AG04450 (cell line): ENCODE measurements at regions not wholly inside any gene's neighbourhood (a gene's known extent, or its start where the extent isn't known, plus 50 kb on each side); places are given as distances from the start of the nearest gene placed in this dataset.

ENCODE experiments used
- CTCF ChIA-PET: fragments of 300-600, 350-600 bp; formaldehyde crosslinking; extraction: SDS; loops from one replicate; lab custom pipeline; 2022; ENCODE audit warnings: antibody characterized with exemption, inconsistent platforms; lab: Charles Lee
- POLR2A ChIA-PET: fragments of 350-600 bp; formaldehyde crosslinking; extraction: SDS; loops from one replicate; lab custom pipeline; 2021; ENCODE audit warnings: antibody characterized with exemption, inconsistent platforms; lab: Yijun Ruan, JAX
- DNase-seq: peaks from one replicate; pipeline ENCODE4 v3.0.0-alpha.2; 2011; ENCODE audit warnings: low read depth, low spot score
- H3K27ac ChIP-seq: one replicate; pipeline ENCODE4 v1.5.1; 2012; ENCODE audit warnings: low read depth, low read length, control low read depth
- H3K27me3 ChIP-seq: one replicate; pipeline ENCODE4 v1.6.0; 2012; ENCODE audit warnings: low read length; ENCODE audit not compliant: control insufficient read depth, insufficient read depth
- H3K4me3 ChIP-seq: 2 replicates; pipeline ENCODE4 v1.5.1; 2011; ENCODE audit warnings: mild to moderate bottlenecking, low read depth, low read length, control low read depth
- H3K9me3 ChIP-seq: 2 replicates; pipeline ENCODE4 v1.5.1; 2012; ENCODE audit warnings: low read length; ENCODE audit not compliant: control insufficient read depth, insufficient read depth
- TF ChIP-seq, protein P1 (sequence below): IDR thresholded peaks from 2 replicates; pipeline ENCODE4 v1.5.1; 2011; ENCODE audit warnings: low read depth, low read length, control low read depth, inconsistent platforms

DNA sequence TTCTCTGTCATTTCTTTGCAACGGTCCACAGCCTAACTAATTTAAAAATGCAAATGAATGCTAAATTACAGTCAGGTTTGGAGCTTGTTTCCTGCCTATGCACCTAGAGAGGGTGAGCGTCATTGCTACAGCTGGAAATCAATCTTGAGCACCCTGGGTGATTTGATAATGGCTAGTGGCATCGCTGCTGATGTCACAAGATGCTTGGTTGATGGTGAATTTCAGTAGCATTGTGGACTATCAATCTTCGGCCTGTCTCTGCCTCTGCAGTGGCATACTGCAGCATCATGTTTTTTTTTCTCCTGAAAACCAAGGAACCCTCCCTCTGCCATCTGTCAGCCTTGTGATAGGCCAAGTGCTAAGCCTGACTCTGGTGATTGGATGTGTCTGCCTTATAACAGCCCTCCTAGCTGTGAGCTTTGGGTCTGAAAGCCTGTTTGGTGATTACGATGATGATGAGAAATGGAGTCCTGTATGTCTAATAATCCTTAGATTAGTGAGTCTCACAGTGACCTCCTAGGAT, 75.3 kb downstream of the NMUR2 start:
- ChIA-PET POLR2A (no interaction called here), CTCF (no interaction called here)
- no peak for DNase-seq
- no peak overlapping the region for H3K27ac ChIP-seq
- H3K9me3 ChIP-seq: no peaks in the 10 kb centered on the region
- H3K4me3 ChIP-seq: no peak overlapping the region
- H3K27me3 ChIP-seq: no peaks in the 10 kb centered on the region
- TF ChIP-seq, protein P1, sequence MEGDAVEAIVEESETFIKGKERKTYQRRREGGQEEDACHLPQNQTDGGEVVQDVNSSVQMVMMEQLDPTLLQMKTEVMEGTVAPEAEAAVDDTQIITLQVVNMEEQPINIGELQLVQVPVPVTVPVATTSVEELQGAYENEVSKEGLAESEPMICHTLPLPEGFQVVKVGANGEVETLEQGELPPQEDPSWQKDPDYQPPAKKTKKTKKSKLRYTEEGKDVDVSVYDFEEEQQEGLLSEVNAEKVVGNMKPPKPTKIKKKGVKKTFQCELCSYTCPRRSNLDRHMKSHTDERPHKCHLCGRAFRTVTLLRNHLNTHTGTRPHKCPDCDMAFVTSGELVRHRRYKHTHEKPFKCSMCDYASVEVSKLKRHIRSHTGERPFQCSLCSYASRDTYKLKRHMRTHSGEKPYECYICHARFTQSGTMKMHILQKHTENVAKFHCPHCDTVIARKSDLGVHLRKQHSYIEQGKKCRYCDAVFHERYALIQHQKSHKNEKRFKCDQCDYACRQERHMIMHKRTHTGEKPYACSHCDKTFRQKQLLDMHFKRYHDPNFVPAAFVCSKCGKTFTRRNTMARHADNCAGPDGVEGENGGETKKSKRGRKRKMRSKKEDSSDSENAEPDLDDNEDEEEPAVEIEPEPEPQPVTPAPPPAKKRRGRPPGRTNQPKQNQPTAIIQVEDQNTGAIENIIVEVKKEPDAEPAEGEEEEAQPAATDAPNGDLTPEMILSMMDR: no peak

DNA sequence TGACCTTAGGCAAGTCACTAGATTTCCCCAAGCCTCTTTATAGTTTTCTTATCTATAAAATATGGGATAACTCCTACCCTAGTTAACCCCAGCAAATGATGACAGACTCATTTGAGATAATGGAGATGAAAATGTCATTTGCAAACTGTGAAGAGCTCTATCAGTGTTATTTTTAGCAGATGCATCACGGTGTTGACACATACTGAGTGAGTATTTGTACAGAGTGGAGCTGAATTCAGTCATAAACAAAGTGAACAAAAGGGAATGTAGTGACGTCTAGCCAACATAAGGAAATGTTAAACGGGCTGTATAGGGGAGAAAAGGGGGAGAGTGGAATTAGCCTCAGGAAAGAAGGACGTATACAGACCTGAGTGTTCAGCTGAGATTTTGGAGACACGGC, 75.9 kb downstream of the NMUR2 start:
- Histone ChIP-seq H3K9me3 (no peaks in the 10 kb centered on the region), H3K27me3 (no peaks in the 10 kb centered on the region), H3K27ac (no peak overlapping the region), H3K4me3 (no peak overlapping the region)
- TF ChIP-seq, protein P1: no peak
- ChIA-PET CTCF (no interaction called here), POLR2A (no interaction called here)
- no peak for DNase-seq

DNA sequence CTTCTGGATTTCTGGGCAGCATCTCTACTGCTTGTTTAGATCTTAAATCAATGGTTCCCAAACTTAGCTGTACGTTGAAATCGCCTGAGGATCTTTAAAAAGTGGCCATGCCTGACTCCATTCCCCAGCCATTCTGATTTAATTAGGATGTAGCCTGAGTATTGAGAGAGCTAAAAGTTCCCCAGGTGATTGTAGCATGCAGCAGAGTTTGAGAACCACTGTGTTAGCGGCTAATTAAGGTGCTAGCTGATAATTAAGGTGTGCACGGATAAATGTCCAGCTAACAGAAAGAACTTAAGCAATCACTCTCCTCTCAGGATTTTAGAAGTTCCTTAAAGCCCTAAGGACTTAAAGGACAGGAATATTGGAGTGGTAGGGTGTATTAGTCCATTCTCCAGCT, 89.1 kb downstream of the NMUR2 start:
- no peaks in the 10 kb centered on the region for H3K27me3 ChIP-seq
- no peaks in the 10 kb centered on the region for H3K9me3 ChIP-seq
- no peak overlapping the region for H3K4me3 ChIP-seq
- no peak overlapping the region for H3K27ac ChIP-seq
- POLR2A ChIA-PET: no interaction called here
- CTCF ChIA-PET: no interaction called here
- TF ChIP-seq, protein P1: no peak
- DNase-seq: no peak

DNA sequence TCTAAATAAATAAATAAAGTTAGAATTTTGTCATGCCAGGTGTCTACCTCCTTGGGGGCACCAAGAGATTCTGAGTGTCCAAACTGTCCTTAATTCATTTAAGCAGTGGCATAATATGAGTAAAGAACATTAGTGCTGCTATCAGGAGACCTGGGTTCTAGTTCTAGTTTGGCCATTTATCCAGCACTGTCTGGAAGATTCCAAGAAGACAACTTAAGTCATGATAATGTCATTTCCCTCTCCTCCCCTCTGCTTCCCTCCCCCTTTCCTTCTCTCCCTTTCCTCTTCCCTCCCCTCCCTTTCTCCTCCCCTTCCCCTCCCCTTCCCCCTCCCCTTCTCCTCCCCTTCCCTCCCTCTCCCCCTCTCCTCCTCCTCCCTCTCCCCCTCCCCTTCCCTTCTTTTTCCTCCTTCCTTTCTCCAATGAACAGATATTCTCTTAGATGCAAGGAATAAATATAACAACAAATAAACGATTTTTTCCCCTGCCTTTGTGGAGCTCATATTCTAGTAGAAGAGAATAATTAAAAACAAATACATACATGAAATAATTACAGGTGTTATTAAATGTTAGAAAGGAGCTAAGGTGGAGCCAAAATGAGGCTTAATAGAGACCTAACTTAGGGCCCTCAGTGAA, 90.8 kb downstream of the NMUR2 start:
- TF ChIP-seq, protein P1: no peak
- no peaks in the 10 kb centered on the region for H3K27me3 ChIP-seq
- no peaks in the 10 kb centered on the region for H3K9me3 ChIP-seq
- ChIA-PET CTCF (no interaction called here), POLR2A (no interaction called here)
- DNase-seq: no peak
- no peak overlapping the region for H3K27ac ChIP-seq
- no peak overlapping the region for H3K4me3 ChIP-seq

DNA sequence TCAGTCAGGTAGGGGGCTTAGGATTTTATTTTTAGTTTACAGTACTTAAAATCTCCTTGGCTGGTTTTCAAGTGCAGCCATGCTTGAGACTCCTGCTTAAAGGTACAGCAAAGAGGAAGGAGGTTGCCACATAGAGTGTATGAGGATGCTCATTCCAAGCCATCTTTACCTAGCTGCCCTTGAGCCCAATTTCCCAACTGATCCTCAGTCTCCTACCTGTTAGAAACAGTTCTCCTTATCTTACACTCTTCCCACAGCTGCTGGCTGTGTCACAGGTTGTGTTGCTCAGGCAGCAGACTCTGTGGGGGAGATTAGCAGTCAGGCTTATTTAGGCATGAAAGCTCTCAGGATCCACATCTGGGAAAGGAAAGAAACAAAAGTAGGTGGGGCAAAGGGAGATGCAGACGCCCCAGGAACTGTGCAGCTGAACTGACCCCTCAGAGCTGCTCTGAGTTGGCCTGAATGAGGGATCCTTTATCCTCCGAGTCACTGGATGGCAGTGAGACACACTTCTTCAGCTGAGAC, 95.1 kb downstream of the NMUR2 start:
- Histone ChIP-seq H3K27me3 (no peaks in the 10 kb centered on the region), H3K27ac (peak overlapping the region; percentile 2), H3K9me3 (no peaks in the 10 kb centered on the region), H3K4me3 (no peak overlapping the region)
- TF ChIP-seq, protein P1: no peak
- ChIA-PET POLR2A (no interaction called here), CTCF (interaction anchor here (1.3 kb wide), 1 partner anchor 39 kb away, joined by 4 read pairs; no protein-coding TSS in a partner anchor)
- no peak for DNase-seq
